DND-41 (cell line): ENCODE measurements at regions not wholly inside any gene's neighbourhood (a gene's known extent, or its start where the extent isn't known, plus 50 kb on each side); places are given as distances from the start of the nearest gene placed in this dataset.

Experiments
- ATAC-seq: fragments of 200-7000 bp; cut with Tn5 transposase; 3 replicates; pipeline ENCODE4 v1.9.1; 2021; ENCODE audit warnings: low read depth; ENCODE audit not compliant: insufficient read depth
- DNase-seq: peaks from one replicate; pipeline ENCODE4 v3.0.0-alpha.2; 2020
- H2AFZ ChIP-seq: 2 replicates; pipeline ENCODE4 v1.6.0; 2012; ENCODE audit warnings: low read depth, low read length
- H3K27ac ChIP-seq: 2 replicates; pipeline ENCODE4 v1.5.1; 2012; ENCODE audit warnings: low read length, inconsistent platforms
- H3K27me3 ChIP-seq: fragments of 200-600 bp; sonication (generic); 2 replicates; pipeline ENCODE4 v1.6.0; 2012; ENCODE audit warnings: low read length, mild to moderate bottlenecking, inconsistent platforms; ENCODE audit not compliant: insufficient read depth, poor library complexity
- H3K36me3 ChIP-seq: 2 replicates; pipeline ENCODE4 v1.5.1; 2012; ENCODE audit warnings: low read length, inconsistent platforms; ENCODE audit not compliant: insufficient read depth
- H3K4me1 ChIP-seq: 2 replicates; pipeline ENCODE4 v1.5.1; 2012; ENCODE audit warnings: mild to moderate bottlenecking, low read length; ENCODE audit not compliant: insufficient read depth
- H3K4me2 ChIP-seq: 2 replicates; pipeline ENCODE4 v1.6.0; 2012; ENCODE audit warnings: mild to moderate bottlenecking, moderate library complexity, low read length, inconsistent platforms; ENCODE audit not compliant: insufficient read depth
- H3K4me3 ChIP-seq, 2 experiments: fragments of 200-600 bp in 1 of 2; shearing (Covaris generic) in 1 of 2; 2 replicates each; pipeline ENCODE4 v1.5.1; 2012 to 2016; ENCODE audit warnings: inconsistent platforms in 2 of 2, low read length in 2 of 2, mild to moderate bottlenecking in 2 of 2, low read depth in 1 of 2, moderate library complexity in 1 of 2
- H3K79me2 ChIP-seq: 2 replicates; pipeline ENCODE4 v1.6.0; 2012; ENCODE audit warnings: low read length, inconsistent platforms; ENCODE audit not compliant: insufficient read depth
- H3K9ac ChIP-seq: 2 replicates; pipeline ENCODE4 v1.6.0; 2012; ENCODE audit warnings: low read depth, mild to moderate bottlenecking, inconsistent platforms, low read length, moderate library complexity
- H3K9me3 ChIP-seq: 2 replicates; pipeline ENCODE4 v1.5.1; 2012; ENCODE audit warnings: low read length, moderate library complexity, mild to moderate bottlenecking, inconsistent platforms; ENCODE audit not compliant: insufficient read depth, severe bottlenecking
- H4K20me1 ChIP-seq: 2 replicates; pipeline ENCODE4 v1.6.0; 2012; ENCODE audit warnings: low read length; ENCODE audit not compliant: insufficient read depth
- CTCF ChIP-seq: IDR thresholded peaks from 2 replicates; pipeline ENCODE4 v1.5.1; 2012; ENCODE audit warnings: borderline replicate concordance, low read length, moderate library complexity, mild to moderate bottlenecking; ENCODE audit not compliant: poor library complexity, severe bottlenecking; ENCODE audit errors: extremely low read depth
- EZH2 ChIP-seq: IDR thresholded peaks from 3 replicates; pipeline ENCODE4 v1.6.1; 2012; ENCODE audit warnings: borderline replicate concordance, low read depth, mild to moderate bottlenecking, moderate library complexity, low read length, inconsistent platforms; ENCODE audit not compliant: severe bottlenecking

GRCh38 chr2:204129591-204130294, 193.2 kb downstream of the ICOS start:
- Histone ChIP-seq H3K36me3 (no peaks in the 10 kb centered on the region), H4K20me1 (no peaks in the 10 kb centered on the region), H3K4me2 (no peak overlapping the region), H3K27me3 (no peaks in the 10 kb centered on the region), H3K27ac (no peak overlapping the region), H3K9ac (no peak overlapping the region), H3K4me3 (no peak overlapping the region), H3K4me1 (no peaks in the 10 kb centered on the region), H2AFZ (no peak overlapping the region), H3K79me2 (no peaks in the 10 kb centered on the region), H3K9me3 (no peaks in the 10 kb centered on the region)
- ATAC-seq = no peak
- TF ChIP-seq CTCF (no peak), EZH2 (no peak)
- DNase-seq = no peak

- Histone ChIP-seq H3K27me3 (no peaks in the 10 kb centered on the region), H3K79me2 (no peaks in the 10 kb centered on the region), H4K20me1 (no peaks in the 10 kb centered on the region), H3K4me1 (no peaks in the 10 kb centered on the region), H3K9me3 (no peaks in the 10 kb centered on the region), H3K9ac (no peak overlapping the region), H2AFZ (no peak overlapping the region), H3K36me3 (no peaks in the 10 kb centered on the region), H3K4me3 (no peak overlapping the region), H3K27ac (no peak overlapping the region), H3K4me2 (no peak overlapping the region)
- no peak for TF ChIP-seq EZH2
- TF ChIP-seq CTCF = no peak
- ATAC-seq = no peak
- DNase-seq = no peak
Measured at GRCh38 chr2:204131621-204132020, 195.1 kb downstream of the ICOS start.

DNA sequence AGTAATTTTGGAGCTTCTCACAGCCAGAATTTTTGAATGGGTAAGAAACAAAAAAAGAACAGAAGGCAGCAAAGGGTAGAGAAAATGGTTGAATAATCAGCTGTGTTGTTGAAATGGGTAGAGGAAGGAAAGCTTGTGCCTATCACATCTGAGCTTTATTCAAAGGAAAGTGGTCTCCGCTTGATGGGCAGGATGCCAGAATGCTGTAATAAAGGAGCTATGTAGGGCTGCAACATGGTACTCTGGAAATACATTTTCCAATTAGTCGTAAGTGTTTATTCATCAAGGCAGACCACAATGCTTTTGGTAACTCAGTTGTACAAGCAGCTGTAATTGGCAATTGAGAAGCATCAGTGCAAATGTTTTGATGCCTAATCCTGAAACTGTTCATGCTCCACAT, 196.9 kb downstream of the ICOS start:
- no peak overlapping the region for H3K4me3 ChIP-seq
- no peak overlapping the region for H3K27ac ChIP-seq
- no peak overlapping the region for H3K4me2 ChIP-seq
- H2AFZ ChIP-seq = no peak overlapping the region
- no peaks in the 10 kb centered on the region for H3K4me1 ChIP-seq
- H3K36me3 ChIP-seq = no peaks in the 10 kb centered on the region
- ATAC-seq (no peak), DNase-seq (no peak)
- TF ChIP-seq CTCF (no peak), EZH2 (no peak)
- H3K27me3 ChIP-seq = no peaks in the 10 kb centered on the region
- H3K9ac ChIP-seq = no peak overlapping the region
- no peaks in the 10 kb centered on the region for H4K20me1 ChIP-seq
- H3K9me3 ChIP-seq = no peaks in the 10 kb centered on the region
- H3K79me2 ChIP-seq = no peaks in the 10 kb centered on the region
